A673 (cell line): ENCODE measurements at regions not wholly inside any gene's neighbourhood (a gene's known extent, or its start where the extent isn't known, plus 50 kb on each side); places are given as distances from the start of the nearest gene placed in this dataset.

Experiments
- CTCF ChIP-seq: fragments of 300-800, 200-600 bp; sonication (generic); conservative IDR thresholded peaks from 2 replicates; pipeline ENCODE4 v1.5.1; 2017; ENCODE audit warnings: low read depth, mild to moderate bottlenecking, antibody characterized with exemption, low read length, moderate library complexity, mixed read lengths
- EZH2 ChIP-seq: fragments of 200-600 bp; sonication (generic); IDR thresholded peaks from 2 replicates; pipeline ENCODE4 v1.6.1; 2017; ENCODE audit warnings: borderline replicate concordance, low read depth, mild to moderate bottlenecking, mixed read lengths, antibody characterized with exemption, low read length; ENCODE audit not compliant: poor library complexity, severe bottlenecking

- TF ChIP-seq CTCF, result no peak
- TF ChIP-seq EZH2, result no peak
These were observed 80.2 kb upstream of the CALM2 start for GRCh38 chr2:47256416-47257087.
